CD4-positive, alpha-beta T cell treated with Interleukin-12 subunit alpha and Interleukin-12 subunit beta, for 1 hour (primary cell): ENCODE measurements at regions not wholly inside any gene's neighbourhood (a gene's known extent, or its start where the extent isn't known, plus 50 kb on each side); places are given as distances from the start of the nearest gene placed in this dataset.
A peak's percentile ranks its signal among the peaks of the same experiment; 100 is the strongest.
"Not testable (repeated sequence)": the region's sequence is repeated elsewhere in the genome, so short reads cannot be mapped to it uniquely, and the experiment has no call there.

ENCODE experiments used
- DNase-seq: peaks from one replicate; pipeline ENCODE4 v3.0.0-alpha.2; 2020

- DNase-seq, result no peak
These were observed 373.5 kb upstream of the TRPC7 start for GRCh38 chr5:136738829-136739228.

- no peak for DNase-seq
These were observed 370.7 kb upstream of the TRPC7 start for GRCh38 chr5:136736021-136736420.

DNA sequence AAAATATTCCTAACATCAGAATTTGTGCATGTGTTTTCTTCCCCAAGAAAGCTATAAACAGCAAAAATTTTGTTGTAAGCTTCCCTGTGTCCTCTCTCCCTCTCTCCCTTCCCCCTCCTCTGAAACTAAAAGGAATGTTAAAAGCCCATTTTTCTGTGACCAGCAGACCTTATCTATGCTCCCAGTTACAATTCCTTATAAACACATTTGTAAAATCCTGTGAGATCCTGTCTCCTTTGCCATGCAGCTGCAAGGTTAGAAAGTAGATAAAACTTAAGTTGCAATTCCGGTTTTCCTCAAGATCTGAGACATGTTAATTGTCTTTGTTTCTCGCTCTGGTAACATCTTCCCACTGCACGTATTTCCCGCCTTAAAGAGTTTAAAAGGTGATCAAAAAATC, 370.3 kb upstream of the TRPC7 start:
- DNase-seq, result not testable (repeated sequence)

- DNase-seq, result no peak
These were observed 369.3 kb upstream of the TRPC7 start for GRCh38 chr5:136734628-136735027.

GRCh38 chr5:136732751-136733150, 367.4 kb upstream of the TRPC7 start:
- DNase-seq, result no peak

DNA sequence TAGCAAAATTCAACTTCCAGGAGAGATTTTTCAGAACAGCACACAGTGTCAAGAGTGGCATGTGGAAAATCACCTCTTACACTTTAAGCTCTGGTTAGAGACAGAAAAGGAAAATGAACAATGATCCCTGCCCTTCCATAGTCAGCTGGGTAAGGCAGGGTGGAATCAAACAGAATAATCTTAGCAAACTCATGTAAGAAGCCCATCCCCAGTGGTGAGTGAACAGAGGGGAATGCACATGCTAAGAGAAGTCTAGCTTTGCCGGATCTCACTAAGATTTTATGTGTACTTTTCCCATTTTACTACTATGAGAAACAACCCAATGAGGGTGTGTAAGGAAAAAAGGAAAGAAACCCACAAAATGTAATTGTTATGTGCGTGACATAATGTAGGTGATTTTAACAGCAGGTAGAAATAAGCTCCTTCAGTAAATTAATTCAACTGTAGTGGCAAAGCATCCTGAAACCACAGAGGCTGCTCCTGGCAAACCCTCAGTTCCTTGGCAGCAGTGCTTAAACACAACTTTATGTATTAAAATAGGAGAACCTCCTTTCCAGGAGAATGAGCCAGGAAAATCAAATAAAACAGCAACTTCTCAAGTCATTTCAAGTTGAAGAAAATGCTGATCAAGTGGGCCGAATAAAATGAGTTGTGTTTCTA, 366.0 kb upstream of the TRPC7 start:
- DNase-seq, result no peak

DNA sequence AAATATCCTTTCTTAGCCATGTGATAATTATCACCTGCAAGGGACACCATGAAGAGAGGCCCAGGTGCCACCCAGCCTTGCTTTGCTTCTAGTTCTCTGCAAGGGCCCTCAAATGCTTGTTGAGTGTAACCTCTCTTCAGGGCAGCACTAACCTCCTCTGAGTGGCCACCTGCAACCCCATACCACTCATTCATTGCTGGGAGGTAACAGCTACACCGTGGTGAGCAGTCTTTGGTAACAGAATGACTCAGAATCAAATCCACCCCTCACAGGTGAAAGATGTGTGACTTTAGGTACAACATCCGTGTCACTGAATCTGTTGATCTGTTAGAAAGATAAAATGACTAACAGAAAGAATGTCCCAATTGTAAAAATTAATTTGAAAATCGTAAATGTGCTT, 365.1 kb upstream of the TRPC7 start:
- DNase-seq, result no peak

DNA sequence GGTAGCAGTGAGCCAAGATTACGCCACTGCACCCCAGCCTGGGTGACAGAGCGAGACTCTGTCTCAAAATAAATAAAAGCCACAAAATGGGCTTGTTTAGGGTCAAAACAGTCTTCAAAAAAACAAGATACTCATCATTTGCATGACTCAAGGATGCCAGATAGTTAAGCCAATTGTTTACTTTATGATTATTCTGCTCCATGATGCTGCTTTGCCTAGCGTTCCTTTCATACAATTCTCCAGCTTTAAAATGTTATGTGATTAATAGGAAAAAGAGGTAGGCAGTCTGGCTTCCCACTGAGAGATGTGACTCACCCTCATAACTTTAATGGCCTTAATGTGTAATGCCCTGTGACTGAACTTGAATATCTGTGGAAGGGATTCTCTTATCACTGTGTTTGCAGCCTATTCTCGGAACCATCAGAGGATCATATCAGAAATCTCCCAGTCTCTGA, 364.6 kb upstream of the TRPC7 start:
- DNase-seq, result no peak

DNA sequence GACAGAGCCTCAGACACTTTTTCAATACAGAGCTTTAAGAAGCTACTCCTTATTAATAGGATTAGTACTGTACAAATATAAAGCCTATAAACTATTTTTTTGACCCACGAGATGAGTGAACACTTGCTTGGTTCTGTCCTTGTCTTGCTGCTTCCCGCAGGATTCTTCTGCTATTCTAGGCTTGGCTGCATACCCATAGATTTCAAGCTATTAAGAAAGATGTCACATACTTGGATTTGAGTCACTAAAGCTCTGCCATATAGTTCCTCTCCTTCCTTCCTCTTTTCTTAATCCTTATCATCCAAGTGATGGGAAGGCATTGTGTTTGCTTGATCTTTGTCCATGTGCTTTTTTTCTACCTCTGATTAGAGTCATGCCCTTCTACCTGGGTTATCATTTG, 361.2 kb upstream of the TRPC7 start:
- no peak for DNase-seq

GRCh38 chr5:136724161-136724560, 358.8 kb upstream of the TRPC7 start:
- no peak for DNase-seq

DNA sequence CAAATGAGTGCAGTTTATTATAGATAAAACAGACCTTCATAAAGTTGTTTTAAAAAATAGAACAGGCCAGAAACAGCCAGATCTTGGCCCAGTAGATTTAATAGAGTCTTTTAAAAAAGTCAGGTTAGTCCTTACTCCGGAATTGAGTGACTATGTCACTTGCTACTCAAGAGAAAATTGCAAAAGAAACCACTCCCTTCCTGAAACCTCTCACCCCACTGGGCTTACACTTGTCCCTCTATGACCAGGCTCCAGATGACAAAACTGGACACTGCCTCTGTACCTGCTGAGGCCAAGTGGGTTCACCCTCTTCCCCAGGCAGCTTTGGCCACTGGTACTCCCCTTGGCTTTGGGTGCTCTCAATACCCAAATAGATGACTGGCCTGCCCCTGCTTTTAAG, 357.2 kb upstream of the TRPC7 start:
- DNase-seq, result no peak

GRCh38 chr5:136722086-136722485, 356.7 kb upstream of the TRPC7 start:
- no peak for DNase-seq

- no peak for DNase-seq
These were observed 355.3 kb upstream of the TRPC7 start for GRCh38 chr5:136720674-136721073.

DNA sequence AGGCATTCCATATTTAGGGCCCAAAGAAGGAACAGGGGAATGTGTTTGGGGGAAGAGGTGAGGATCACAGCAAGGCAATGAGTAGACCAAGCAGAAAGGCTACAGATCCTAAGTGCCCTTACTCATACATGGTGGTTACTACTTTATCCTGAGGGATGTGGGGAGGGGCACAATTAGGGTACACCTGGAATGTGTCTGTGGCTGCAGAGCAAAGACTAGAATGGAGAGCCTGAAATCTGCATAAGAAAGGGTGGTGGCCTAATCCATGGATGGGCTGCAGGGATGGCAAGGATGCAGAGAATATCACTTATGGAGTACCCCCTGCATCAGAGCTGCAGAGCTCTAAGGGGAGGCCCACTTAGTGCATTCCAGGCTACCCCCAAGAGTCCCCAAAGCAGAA, 352.6 kb upstream of the TRPC7 start:
- DNase-seq, result no peak

GRCh38 chr5:136714286-136714685, 348.9 kb upstream of the TRPC7 start:
- DNase-seq, result no peak

DNA sequence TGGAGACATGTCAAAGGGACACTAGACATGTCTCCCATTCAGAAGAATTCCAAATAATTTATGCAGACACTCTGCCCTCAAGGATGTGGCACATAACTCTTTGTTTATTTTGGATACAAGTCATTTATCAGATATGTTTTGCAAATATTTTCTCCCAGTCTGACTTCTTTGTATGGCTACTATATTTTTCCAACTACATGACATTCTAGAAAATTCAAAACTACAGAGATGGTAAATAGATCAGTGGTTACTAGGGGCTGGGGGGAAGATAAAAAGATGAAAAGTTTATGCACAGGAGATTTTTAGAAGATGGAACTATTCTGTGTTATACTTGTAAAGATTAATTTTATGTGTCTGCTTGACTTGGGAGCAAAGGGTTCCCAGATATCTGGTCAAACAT, 347.3 kb upstream of the TRPC7 start:
- DNase-seq, result no peak

- no peak for DNase-seq
These were observed 345.5 kb upstream of the TRPC7 start for GRCh38 chr5:136710834-136711233.

- no peak for DNase-seq
These were observed 338.4 kb upstream of the TRPC7 start for GRCh38 chr5:136703706-136704105.

DNA sequence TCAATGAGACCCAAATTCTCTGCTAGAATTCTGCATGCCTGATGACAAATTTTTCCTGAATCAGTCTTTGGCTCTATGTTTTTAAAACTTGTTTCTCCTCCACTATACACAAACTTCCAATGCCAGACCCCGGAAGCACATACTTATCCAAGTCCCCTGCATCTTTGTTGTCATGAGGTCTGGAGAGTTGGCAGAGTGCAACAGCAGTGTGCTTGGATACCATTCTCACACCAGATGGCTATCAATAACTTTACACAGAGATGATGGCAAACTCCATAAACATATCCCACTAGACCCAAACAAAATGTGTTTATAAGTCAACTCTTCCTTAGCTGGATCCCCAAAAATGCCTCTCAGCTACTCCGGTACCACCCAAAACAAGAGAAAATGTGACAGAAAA, 337.7 kb upstream of the TRPC7 start:
- no peak for DNase-seq

DNA sequence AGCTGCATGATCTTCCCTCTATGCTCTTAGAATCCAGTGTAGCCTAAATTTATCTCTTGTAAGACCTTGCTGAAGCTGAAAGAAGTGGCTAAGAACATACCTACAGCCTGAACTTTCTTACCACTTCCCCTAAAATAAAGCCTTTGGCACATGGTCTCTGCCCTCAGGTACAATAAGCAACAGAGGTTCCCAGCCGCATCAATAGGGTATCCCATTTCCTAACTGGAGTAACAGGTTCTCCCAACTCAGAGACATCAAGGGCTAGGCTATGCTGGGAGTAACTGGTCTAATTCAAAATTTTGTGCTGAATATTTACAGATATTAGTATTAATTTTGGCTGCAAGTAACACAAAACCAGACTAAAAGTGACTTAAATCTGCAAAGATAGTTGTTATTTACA, 335.8 kb upstream of the TRPC7 start:
- no peak for DNase-seq

GRCh38 chr5:136699651-136700050, 334.3 kb upstream of the TRPC7 start:
- no peak for DNase-seq

DNA sequence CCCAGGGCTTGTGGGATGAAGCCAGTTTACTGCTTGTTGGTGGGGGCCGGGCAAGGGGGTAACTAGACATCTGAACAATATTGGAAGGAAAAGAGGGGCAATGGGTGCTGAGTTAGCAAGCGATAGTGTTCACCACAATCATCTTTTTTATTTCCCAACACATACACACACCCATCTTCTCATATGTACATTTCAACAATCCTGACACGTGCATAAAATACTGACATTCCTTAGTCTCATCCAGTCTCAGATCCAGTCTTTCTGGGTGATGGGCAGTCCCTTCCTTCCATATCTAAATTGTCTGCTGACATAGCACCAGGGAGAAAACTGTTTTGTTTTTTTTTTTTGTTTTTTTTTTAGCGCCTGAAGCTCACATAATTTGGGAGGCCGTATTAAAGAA, 333.6 kb upstream of the TRPC7 start:
- DNase-seq, result no peak

DNA sequence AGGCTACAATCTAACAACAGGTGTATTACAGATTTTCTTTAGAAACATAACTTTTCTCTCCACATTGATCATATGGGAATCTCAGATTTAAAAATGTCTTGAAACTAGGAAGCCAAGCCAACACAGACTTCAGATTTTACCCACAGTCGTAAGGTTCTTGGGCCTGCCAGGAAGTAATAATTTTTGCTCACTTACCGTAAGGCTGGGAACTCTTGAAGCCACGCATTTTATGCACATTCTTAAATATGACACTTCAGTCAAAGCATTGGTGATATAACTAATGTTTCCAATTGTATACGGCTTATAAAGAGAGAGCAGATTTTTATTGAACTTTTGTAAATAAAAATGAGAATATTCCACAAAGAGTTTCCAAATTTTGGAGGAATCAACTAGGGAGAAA, 328.9 kb upstream of the TRPC7 start:
- DNase-seq, result no peak

GRCh38 chr5:136689552-136689951, 324.2 kb upstream of the TRPC7 start:
- no peak for DNase-seq

DNA sequence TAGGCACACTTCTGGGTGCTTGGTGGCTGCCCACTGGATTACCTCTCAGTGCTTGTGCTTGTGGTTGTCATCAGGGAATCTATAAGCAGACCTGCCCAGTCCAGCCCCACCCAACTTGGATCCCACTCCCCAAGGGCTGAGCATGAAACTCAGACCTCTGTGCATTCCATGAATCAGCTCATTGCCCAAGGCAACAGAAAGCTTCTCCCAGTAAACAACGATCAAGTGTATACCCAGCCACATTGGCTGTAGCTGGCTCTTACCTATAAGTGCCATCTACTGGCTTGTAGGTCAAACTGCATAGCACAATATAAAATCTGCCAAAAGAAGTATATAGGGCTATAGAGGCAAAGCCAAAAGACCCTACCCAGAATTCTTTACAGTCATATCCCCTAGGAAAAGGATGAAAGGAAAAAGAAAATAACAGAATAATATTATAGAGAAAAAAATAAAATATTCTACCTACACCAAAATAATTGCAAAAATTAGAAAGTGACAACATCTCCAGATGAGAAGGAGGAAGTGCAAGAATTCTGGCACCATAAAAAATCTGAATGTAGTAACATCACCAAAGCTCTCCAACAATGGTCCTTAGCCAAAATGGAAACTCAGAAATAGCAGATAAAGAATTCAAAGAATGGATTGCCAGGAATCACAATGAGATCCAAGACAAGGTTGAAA, 321.0 kb upstream of the TRPC7 start:
- peak; percentile 0 for DNase-seq
